ENCODE measurements at regions not wholly inside any gene's neighbourhood (a gene's known extent, or its start where the extent isn't known, plus 50 kb on each side); places are given as distances from the start of the nearest gene placed in this dataset.
A peak's percentile ranks its signal among the peaks of the same experiment; 100 is the strongest.

DNA sequence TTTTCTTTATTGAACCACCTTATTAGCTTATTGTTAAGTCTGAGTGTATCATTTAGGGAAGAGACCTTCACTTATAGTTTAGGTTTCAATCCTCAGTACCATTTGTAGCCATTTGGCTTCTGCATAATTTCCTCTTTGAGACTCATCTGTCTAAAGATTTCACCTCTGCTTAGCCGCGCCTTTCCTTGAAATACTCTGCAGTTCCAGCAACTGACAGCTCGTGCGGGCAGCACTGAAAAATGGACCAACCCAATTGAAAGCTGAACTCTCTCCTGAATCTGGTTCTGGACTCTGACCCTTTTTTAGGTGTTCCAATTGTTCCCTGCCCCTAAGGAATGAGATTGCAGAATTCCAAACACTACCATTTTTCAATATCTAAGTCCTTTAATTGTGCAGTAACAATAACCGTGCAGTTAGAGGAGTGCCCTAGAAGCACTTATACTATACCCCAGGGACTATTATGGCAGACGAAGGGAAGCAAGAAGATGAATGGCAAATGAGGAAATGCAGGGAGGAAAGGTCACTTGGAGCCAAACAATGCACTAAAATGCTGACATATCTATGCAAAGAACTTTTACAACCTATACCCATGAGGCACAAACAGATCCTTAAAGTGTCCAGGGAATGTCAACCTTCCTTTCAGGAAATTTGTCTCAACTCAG, 50.1 kb upstream of the PDE4D start:
- 37 to 48% methylated on average over 3 to 6 of the region's 6 CpGs for WGBS, 2 donors (ENCODE audit: low coverage in 1 of 2)
- no peak for TF ChIP-seq POLR2AphosphoS5 (IDR thresholded peaks at IDR 0.05)
- Histone ChIP-seq H3K27me3 (no peaks in the 10 kb centered on the region), H3K4me1 (peaks cover 0 to 7% (median 0%) of the 10 kb centered on the region in 4 donors), H3K4me3 (no peak overlapping the region), H3K9me3 (no peaks in the 10 kb centered on the region), H3K27ac (peak overlapping the region in 3 of 4 donors; percentile 21 to 42 (median 32)), H3K36me3 (no peaks in the 10 kb centered on the region)
- intact Hi-C loops (cut with DNase I; ENCODE audit: low total_unique reads) (no loop called here), in situ Hi-C loops (cut with MboI; ENCODE audit: low pct_ligation_motif_present in 1 of 4, low pct_unique_long_range_greater_than_20kb in 1 of 4, low sequenced_read_pairs in 3 of 4) (no loop called here)
- DNase-seq, result peak; percentile 29

Small RNA genes in the stretch of these regions (small RNA-seq; reads per million reads assigned to genes)
- 0 reads per million in 4 donors for gene RNU6-806P

Data from transverse colon (tissue), 4 donors.